ENCODE measurements at regions not wholly inside any gene's neighbourhood (a gene's known extent, or its start where the extent isn't known, plus 50 kb on each side); places are given as distances from the start of the nearest gene placed in this dataset.

DNA sequence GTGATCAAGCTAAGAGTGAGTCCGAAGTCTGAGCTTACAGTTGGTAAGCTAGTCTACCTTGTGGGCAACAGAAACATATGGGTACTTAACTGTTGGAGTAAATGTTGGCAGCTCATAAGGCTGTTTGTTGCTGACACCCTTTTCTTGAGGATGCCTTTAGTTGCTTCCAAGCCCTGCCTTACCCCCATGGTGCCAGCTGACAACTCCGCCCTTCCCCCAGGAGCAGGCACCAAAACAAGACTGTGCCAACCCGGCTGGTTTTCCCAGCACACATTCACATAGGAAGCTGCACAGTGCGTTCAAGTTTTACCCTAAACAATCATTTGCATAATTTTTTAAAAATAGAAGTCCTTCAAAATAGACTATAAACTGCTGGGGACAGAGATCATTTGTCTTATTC, 150.2 kb upstream of the LMO4 start:
- no peaks in the 10 kb centered on the region for H3K9me3 ChIP-seq
- H3K36me3 ChIP-seq, result no peaks in the 10 kb centered on the region
- no peaks in the 10 kb centered on the region for H3K27me3 ChIP-seq
- DNase-seq, result no peak
- intact Hi-C loops (cut with DNase I), result no loop called here
- no peak overlapping the region for H3K4me3 ChIP-seq (replicated peaks in 1 of 3)
- WGBS, 2 donors, result 95% methylated on average over 4 of the region's 4 CpGs
- H3K27ac ChIP-seq, result no peak overlapping the region
- no peaks in the 10 kb centered on the region for H3K4me1 ChIP-seq
- no peak for TF ChIP-seq POLR2A (IDR thresholded peaks at IDR 0.05)
- TF ChIP-seq, protein P1, sequence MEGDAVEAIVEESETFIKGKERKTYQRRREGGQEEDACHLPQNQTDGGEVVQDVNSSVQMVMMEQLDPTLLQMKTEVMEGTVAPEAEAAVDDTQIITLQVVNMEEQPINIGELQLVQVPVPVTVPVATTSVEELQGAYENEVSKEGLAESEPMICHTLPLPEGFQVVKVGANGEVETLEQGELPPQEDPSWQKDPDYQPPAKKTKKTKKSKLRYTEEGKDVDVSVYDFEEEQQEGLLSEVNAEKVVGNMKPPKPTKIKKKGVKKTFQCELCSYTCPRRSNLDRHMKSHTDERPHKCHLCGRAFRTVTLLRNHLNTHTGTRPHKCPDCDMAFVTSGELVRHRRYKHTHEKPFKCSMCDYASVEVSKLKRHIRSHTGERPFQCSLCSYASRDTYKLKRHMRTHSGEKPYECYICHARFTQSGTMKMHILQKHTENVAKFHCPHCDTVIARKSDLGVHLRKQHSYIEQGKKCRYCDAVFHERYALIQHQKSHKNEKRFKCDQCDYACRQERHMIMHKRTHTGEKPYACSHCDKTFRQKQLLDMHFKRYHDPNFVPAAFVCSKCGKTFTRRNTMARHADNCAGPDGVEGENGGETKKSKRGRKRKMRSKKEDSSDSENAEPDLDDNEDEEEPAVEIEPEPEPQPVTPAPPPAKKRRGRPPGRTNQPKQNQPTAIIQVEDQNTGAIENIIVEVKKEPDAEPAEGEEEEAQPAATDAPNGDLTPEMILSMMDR (IDR thresholded peaks at IDR 0.05), result no peak

DNA sequence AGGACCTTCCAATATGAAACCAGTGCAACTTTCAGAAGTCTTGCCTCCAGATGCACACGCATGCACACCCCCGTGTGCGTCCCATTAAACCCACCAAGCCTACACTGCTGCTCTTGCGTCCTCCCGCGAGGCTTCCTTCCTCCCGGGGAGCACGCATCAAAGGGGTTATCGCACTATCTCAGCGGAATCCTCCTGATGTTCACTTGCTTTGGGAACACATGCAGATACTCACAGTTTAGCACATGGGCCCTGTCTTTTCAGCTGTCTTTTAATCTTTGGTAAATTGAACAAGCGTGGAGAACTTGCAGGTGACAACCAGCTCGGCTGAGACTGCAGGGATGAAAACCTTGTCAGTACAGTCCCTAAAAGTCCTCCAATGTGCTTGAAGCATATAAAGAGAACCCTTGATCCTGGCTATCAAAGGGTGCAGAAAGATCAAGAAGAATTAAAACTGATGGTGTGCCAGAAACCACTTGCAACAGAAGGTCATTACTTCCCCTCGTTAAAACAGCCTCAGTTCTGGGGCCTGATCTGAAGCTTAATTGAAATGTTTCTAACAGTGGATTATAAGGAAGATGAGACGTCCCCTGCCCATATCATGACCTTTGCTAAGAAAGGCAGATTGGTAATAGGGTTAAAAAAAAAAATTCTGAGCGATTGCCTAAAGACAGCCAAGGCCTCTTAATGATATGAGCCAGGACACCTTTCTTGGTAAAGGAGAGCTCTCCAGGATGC, 149.4 kb upstream of the LMO4 start:
- H3K27ac ChIP-seq, result no peak overlapping the region
- H3K27me3 ChIP-seq, result no peaks in the 10 kb centered on the region
- H3K9me3 ChIP-seq, result no peaks in the 10 kb centered on the region
- no peaks in the 10 kb centered on the region for H3K36me3 ChIP-seq
- no peaks in the 10 kb centered on the region for H3K4me1 ChIP-seq
- 77 to 79% methylated on average over 15 of the region's 15 CpGs for WGBS, 2 donors
- intact Hi-C loops (cut with DNase I), result no loop called here
- TF ChIP-seq POLR2A (IDR thresholded peaks at IDR 0.05), result no peak
- TF ChIP-seq, protein P1 (IDR thresholded peaks at IDR 0.05), result no peak
- no peak for DNase-seq
- H3K4me3 ChIP-seq (replicated peaks in 1 of 3), result no peak overlapping the region

DNA sequence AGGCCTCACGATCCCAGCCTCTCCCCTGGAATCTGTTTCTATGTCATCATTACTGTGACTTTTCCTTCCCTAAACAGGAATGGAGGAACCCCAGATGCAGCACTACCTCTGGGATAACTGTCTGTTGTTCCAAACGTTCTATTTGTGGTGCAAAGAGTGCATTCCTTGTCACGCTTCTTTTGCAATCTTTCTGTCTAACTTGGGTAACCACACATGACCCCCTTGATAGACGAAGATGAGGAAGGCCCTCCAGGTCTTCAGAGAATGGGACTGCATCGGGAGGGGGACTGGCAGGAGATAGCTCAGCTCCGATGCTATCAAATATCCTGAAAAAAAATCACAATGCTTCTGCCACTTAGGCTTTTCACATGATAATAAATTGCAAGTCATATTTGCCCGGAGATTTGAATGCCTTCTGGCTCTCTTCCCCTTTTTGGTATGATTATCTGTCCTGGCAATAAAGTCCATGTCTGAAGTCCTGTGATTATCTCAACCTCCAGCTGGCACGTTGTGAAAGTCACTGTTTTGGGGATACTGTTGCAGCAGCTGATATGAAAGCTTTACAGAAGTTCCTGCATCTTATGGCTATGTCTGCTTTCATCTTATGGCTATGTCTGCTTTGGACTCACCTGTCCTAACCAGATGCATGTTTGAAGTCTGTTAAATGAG, 148.7 kb upstream of the LMO4 start:
- H3K36me3 ChIP-seq, result no peaks in the 10 kb centered on the region
- H3K4me3 ChIP-seq (replicated peaks in 1 of 3), result no peak overlapping the region
- TF ChIP-seq, protein P1 (IDR thresholded peaks at IDR 0.05), result no peak
- TF ChIP-seq POLR2A (IDR thresholded peaks at IDR 0.05), result no peak
- H3K9me3 ChIP-seq, result no peaks in the 10 kb centered on the region
- intact Hi-C loops (cut with DNase I), result no loop called here
- no peak overlapping the region for H3K27ac ChIP-seq
- DNase-seq, result no peak
- 73 to 78% methylated on average over 8 of the region's 8 CpGs for WGBS, 2 donors
- no peaks in the 10 kb centered on the region for H3K27me3 ChIP-seq
- no peaks in the 10 kb centered on the region for H3K4me1 ChIP-seq

DNA sequence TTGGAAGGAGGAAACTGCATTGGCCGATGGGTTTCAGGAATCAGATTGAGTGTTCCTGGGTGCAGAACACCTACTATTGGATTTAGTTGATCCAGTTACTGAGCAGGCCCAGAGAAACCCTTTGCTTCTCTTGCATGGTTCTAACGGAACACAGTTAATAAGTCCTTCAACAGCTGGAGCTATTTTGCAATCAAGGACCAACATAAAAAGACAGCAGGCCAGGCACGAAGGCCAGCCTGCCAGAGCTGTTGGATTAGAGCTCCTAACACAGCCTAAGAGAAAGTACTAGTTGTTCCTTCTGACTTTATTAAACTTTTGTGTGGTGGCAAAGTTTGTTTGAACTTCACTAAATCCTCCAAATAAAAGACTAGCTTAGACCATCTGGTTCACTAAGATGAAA, 148.0 kb upstream of the LMO4 start:
- Histone ChIP-seq H3K27ac (no peak overlapping the region), H3K4me1 (no peaks in the 10 kb centered on the region), H3K36me3 (no peaks in the 10 kb centered on the region), H3K27me3 (no peaks in the 10 kb centered on the region), H3K4me3 (replicated peaks in 1 of 3) (no peak overlapping the region), H3K9me3 (no peaks in the 10 kb centered on the region)
- DNase-seq, result no peak
- WGBS, 2 donors, result 80 to 81% methylated on average over 3 of the region's 3 CpGs
- intact Hi-C loops (cut with DNase I), result no loop called here
- TF ChIP-seq, protein P1 (IDR thresholded peaks at IDR 0.05), result no peak
- TF ChIP-seq POLR2A (IDR thresholded peaks at IDR 0.05), result no peak

DNA sequence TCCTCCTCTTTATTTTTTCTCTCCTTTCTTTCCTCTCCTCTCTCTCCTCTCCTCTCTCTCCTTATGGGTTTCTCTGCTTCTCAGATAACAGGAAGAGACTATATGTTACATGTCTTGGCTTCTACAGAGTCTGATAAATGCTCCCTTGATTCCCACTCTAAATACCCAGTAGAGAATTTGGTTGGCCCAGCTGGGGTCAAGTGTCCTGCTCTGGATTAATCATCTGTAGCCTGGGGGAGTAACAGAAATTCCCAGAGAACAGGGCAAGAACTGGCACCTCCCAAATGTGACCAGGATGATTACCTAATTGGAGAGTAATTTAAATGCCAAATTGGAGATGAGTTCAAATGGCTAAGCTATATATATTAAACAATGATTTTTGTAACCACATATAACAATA, 146.1 kb upstream of the LMO4 start:
- Histone ChIP-seq H3K27me3 (no peaks in the 10 kb centered on the region), H3K9me3 (no peaks in the 10 kb centered on the region), H3K36me3 (no peaks in the 10 kb centered on the region), H3K27ac (no peak overlapping the region), H3K4me3 (replicated peaks in 1 of 3) (no peak overlapping the region), H3K4me1 (no peaks in the 10 kb centered on the region)
- no peak for TF ChIP-seq POLR2A (IDR thresholded peaks at IDR 0.05)
- TF ChIP-seq, protein P1 (IDR thresholded peaks at IDR 0.05), result no peak
- DNase-seq, result no peak
- intact Hi-C loops (cut with DNase I), result no loop called here

Data from thyroid gland (tissue), 4 donors.